Caco-2 (cell line): ENCODE measurements at regions not wholly inside any gene's neighbourhood (a gene's known extent, or its start where the extent isn't known, plus 50 kb on each side); places are given as distances from the start of the nearest gene placed in this dataset.

Experiments used
- BruUV-seq: library from RNA; stranded (reverse); fragments of 400-500 nt; replicated peaks from 2 replicates; lab custom pipeline; 2021; lab: Mats Ljungman, UMichigan
- CTCF ChIA-PET: fragments of 300-600 bp; sonication (Branson Sonifier 250); formaldehyde crosslinking; loops from one replicate; lab custom pipeline; 2022; ENCODE audit warnings: antibody characterized with exemption; lab: Charles Lee
- POLR2A ChIA-PET: fragments of 300-600 bp; sonication (Branson Sonifier 250); formaldehyde crosslinking; loops from one replicate; lab custom pipeline; 2022; ENCODE audit warnings: antibody characterized with exemption; lab: Charles Lee
- DNase-seq, 2 experiments: peaks; one replicate each; pipeline versions ENCODE4 v3.0.0 to v3.0.0-alpha.2; 2020 to 2022
- H3K27me3 ChIP-seq: replicated peaks from 2 replicates; pipeline ENCODE4 v1.6.0; 2011; ENCODE audit warnings: low read length; ENCODE audit not compliant: control insufficient read depth, insufficient read depth
- H3K36me3 ChIP-seq: 2 replicates; pipeline ENCODE4 v1.5.1; 2011; ENCODE audit warnings: low read length; ENCODE audit not compliant: control insufficient read depth, insufficient read depth
- H3K4me1 ChIP-seq: fragments of 250-450 bp; sonication (Bioruptor Pico); 2 replicates; pipeline ENCODE4 v1.5.1; 2020; ENCODE audit warnings: mild to moderate bottlenecking
- H3K4me3 ChIP-seq: 2 replicates; pipeline ENCODE4 v1.5.1; 2011; ENCODE audit warnings: low read depth, mild to moderate bottlenecking, control low read depth, low read length
- H3K9me3 ChIP-seq: fragments of 250-450 bp; sonication (Bioruptor Pico); 2 replicates; pipeline ENCODE4 v1.5.1; 2020; ENCODE audit warnings: mild to moderate bottlenecking, moderate library complexity
- H3K27ac Mint-ChIP-seq: one replicate; pipeline ENCODE4 v1.8.0; 2022; ENCODE audit warnings: mixed read lengths; ENCODE audit not compliant: unreplicated experiment
- H3K27me3 Mint-ChIP-seq: one replicate; pipeline ENCODE4 v1.8.0; 2022; ENCODE audit warnings: mixed read lengths; ENCODE audit not compliant: insufficient read depth, unreplicated experiment
- H3K36me3 Mint-ChIP-seq: one replicate; pipeline ENCODE4 v1.8.0; 2022; ENCODE audit warnings: mild to moderate bottlenecking, mixed read lengths; ENCODE audit not compliant: insufficient read depth, unreplicated experiment
- H3K4me1 Mint-ChIP-seq: one replicate; pipeline ENCODE4 v1.8.0; 2022; ENCODE audit warnings: low read depth, mixed read lengths; ENCODE audit not compliant: unreplicated experiment
- H3K4me3 Mint-ChIP-seq: one replicate; pipeline ENCODE4 v1.8.0; 2022; ENCODE audit warnings: mild to moderate bottlenecking, moderate library complexity, mixed read lengths; ENCODE audit not compliant: unreplicated experiment
- H3K9me3 Mint-ChIP-seq: one replicate; pipeline ENCODE4 v1.8.0; 2022; ENCODE audit warnings: mixed read lengths; ENCODE audit not compliant: unreplicated experiment
- CTCF ChIP-seq, 2 experiments: fragments of 200-600 bp in 1 of 2; IDR thresholded peaks; 1 replicate in 1 of 2; 2 replicates in 1 of 2; pipeline versions ENCODE4 v1.5.1 to v1.8.0; 2011 to 2022; ENCODE audit warnings: antibody characterized with exemption in 1 of 2, control low read depth in 1 of 2, inconsistent platforms in 1 of 2, low read depth in 1 of 2, low read length in 1 of 2, mild to moderate bottlenecking in 1 of 2, moderate library complexity in 1 of 2; ENCODE audit not compliant: insufficient read depth in 1 of 2, severe bottlenecking in 1 of 2, unreplicated experiment in 1 of 2
- intact Hi-C: fragments of 100-400 bp; cut with micrococcal nuclease; formaldehyde crosslinking; loops from one replicate; pipeline ENCODE4 v1.10.0; 2022; ENCODE audit not compliant: unreplicated experiment

- Histone ChIP-seq H3K4me1 (peaks cover 12% of the 10 kb centered on the region; the same call in 1 of the 2 replicates), H3K9me3 (no peaks in the 10 kb centered on the region), H3K4me3 (no peak overlapping the region), H3K27me3 (no peaks in the 10 kb centered on the region), H3K36me3 (no peaks in the 10 kb centered on the region)
- Mint-ChIP-seq H3K36me3 (no peaks in the 10 kb centered on the region), H3K4me1 (peaks cover 16% of the 10 kb centered on the region), H3K27ac (no peak overlapping the region), H3K9me3 (no peaks in the 10 kb centered on the region), H3K4me3 (no peak overlapping the region), H3K27me3 (no peaks in the 10 kb centered on the region)
- POLR2A ChIA-PET, result no interaction called here
- TF ChIP-seq CTCF (IDR thresholded peaks at IDR 0.05; ENCODE audit: insufficient read depth in 1 of 2, low read depth in 1 of 2, low read length in 1 of 2, severe bottlenecking in 1 of 2, unreplicated experiment in 1 of 2), result no peak
- no peak for DNase-seq
- CTCF ChIA-PET, result no interaction called here
- intact Hi-C loops, result no loop called here
- no TSS peak for BruUV-seq
Observed at GRCh38 chr13:26476111-26476781, 81.2 kb upstream of the WASF3 start.

- H3K36me3 Mint-ChIP-seq, result no peaks in the 10 kb centered on the region
- no peaks in the 10 kb centered on the region for H3K27me3 Mint-ChIP-seq
- Histone ChIP-seq H3K36me3 (no peaks in the 10 kb centered on the region), H3K9me3 (no peaks in the 10 kb centered on the region), H3K27me3 (no peaks in the 10 kb centered on the region), H3K4me3 (no peak overlapping the region), H3K4me1 (peaks cover 12% of the 10 kb centered on the region; the same call in 1 of the 2 replicates)
- no TSS peak for BruUV-seq
- no peak for DNase-seq
- H3K9me3 Mint-ChIP-seq, result no peaks in the 10 kb centered on the region
- intact Hi-C loops, result no loop called here
- CTCF ChIA-PET, result no interaction called here
- peaks cover 16% of the 10 kb centered on the region for H3K4me1 Mint-ChIP-seq
- H3K4me3 Mint-ChIP-seq, result no peak overlapping the region
- no peak for TF ChIP-seq CTCF (IDR thresholded peaks at IDR 0.05; ENCODE audit: insufficient read depth in 1 of 2, low read depth in 1 of 2, low read length in 1 of 2, severe bottlenecking in 1 of 2, unreplicated experiment in 1 of 2)
- POLR2A ChIA-PET, result no interaction called here
- H3K27ac Mint-ChIP-seq, result no peak overlapping the region
Observed at GRCh38 chr13:26476782-26477142, 80.7 kb upstream of the WASF3 start.

GRCh38 chr13:26477681-26478080 is 79.8 kb upstream of the WASF3 start:
- Histone ChIP-seq H3K36me3 (no peaks in the 10 kb centered on the region), H3K4me1 (peaks cover 12% of the 10 kb centered on the region; the same call in 1 of the 2 replicates), H3K4me3 (no peak overlapping the region), H3K9me3 (no peaks in the 10 kb centered on the region), H3K27me3 (no peaks in the 10 kb centered on the region)
- H3K27ac Mint-ChIP-seq, result no peak overlapping the region
- intact Hi-C loops, result no loop called here
- TF ChIP-seq CTCF (IDR thresholded peaks at IDR 0.05; ENCODE audit: insufficient read depth in 1 of 2, low read depth in 1 of 2, low read length in 1 of 2, severe bottlenecking in 1 of 2, unreplicated experiment in 1 of 2), result no peak
- no peaks in the 10 kb centered on the region for H3K36me3 Mint-ChIP-seq
- ChIA-PET CTCF (no interaction called here), POLR2A (no interaction called here)
- no peaks in the 10 kb centered on the region for H3K27me3 Mint-ChIP-seq
- H3K4me3 Mint-ChIP-seq, result no peak overlapping the region
- no peak for DNase-seq
- peaks cover 16% of the 10 kb centered on the region for H3K4me1 Mint-ChIP-seq
- no peaks in the 10 kb centered on the region for H3K9me3 Mint-ChIP-seq
- BruUV-seq, result no TSS peak
